ENCODE measurements at regions not wholly inside any gene's neighbourhood (a gene's known extent, or its start where the extent isn't known, plus 50 kb on each side); places are given as distances from the start of the nearest gene placed in this dataset.

DNA sequence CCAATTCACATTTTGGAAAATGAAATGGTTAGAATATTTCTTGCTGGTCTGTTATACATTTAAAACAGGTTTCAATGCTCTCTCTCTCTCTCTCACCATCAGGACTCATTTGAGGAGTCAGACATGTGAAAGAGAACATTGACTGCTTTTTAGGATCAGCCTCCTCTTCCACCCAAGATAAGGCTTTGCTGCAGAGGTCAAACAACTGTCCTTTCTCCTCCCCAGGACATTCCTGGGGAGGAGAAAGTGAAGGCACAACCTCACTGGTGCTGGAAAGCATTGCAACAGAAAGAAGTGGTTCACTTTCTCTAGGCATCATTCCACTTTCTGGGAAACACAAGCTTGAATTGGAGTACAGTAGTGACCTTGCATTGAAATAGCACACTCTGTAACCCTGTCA is 409.1 kb upstream of the NR2F2 start:
- no peaks in the 10 kb centered on the region for H3K27me3 ChIP-seq

DNA sequence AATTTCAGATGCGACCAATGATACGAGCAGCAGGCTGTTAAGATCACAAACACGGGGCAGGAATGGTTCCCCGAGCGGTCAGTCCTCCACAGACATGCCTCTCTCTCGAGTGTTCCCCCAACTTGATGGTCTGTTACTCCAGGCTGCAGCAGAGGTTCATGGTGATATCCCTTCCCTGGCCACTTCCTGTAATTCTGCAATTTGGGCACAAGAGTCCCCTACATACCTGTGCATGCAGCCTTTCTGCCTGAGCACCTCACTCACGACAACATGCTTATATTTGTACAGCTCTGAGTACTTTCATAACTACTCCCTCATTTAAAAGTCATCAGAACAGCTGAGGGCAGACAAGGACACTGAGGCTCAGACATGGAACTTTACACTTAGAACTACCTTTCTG is 408.1 kb upstream of the NR2F2 start:
- no peak for DNase-seq
- H3K4me1 ChIP-seq: no peaks in the 10 kb centered on the region
- H3K27ac ChIP-seq: no peak overlapping the region
- no peaks in the 10 kb centered on the region for H3K27me3 ChIP-seq
- no peaks in the 10 kb centered on the region for H3K36me3 ChIP-seq
- H3K9me3 ChIP-seq: no peaks in the 10 kb centered on the region
- 77 to 81% methylated on average over 7 of the region's 7 CpGs for WGBS, 2 donors
- H3K4me3 ChIP-seq: no peak overlapping the region
- intact Hi-C loops (cut with DNase I): no loop called here
- TF ChIP-seq, protein P1, sequence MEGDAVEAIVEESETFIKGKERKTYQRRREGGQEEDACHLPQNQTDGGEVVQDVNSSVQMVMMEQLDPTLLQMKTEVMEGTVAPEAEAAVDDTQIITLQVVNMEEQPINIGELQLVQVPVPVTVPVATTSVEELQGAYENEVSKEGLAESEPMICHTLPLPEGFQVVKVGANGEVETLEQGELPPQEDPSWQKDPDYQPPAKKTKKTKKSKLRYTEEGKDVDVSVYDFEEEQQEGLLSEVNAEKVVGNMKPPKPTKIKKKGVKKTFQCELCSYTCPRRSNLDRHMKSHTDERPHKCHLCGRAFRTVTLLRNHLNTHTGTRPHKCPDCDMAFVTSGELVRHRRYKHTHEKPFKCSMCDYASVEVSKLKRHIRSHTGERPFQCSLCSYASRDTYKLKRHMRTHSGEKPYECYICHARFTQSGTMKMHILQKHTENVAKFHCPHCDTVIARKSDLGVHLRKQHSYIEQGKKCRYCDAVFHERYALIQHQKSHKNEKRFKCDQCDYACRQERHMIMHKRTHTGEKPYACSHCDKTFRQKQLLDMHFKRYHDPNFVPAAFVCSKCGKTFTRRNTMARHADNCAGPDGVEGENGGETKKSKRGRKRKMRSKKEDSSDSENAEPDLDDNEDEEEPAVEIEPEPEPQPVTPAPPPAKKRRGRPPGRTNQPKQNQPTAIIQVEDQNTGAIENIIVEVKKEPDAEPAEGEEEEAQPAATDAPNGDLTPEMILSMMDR (IDR thresholded peaks at IDR 0.05): no peak
- TF ChIP-seq POLR2A (IDR thresholded peaks at IDR 0.05): no peak

More for the DNA sequence above, 409.1 kb upstream of the NR2F2 start:
- intact Hi-C loops (cut with DNase I): no loop called here
- DNase-seq: no peak
- Histone ChIP-seq H3K36me3 (no peaks in the 10 kb centered on the region), H3K4me3 (no peak overlapping the region), H3K4me1 (no peaks in the 10 kb centered on the region), H3K27ac (no peak overlapping the region), H3K9me3 (no peaks in the 10 kb centered on the region)
- TF ChIP-seq POLR2A (IDR thresholded peaks at IDR 0.05): no peak
- TF ChIP-seq, protein P1 (IDR thresholded peaks at IDR 0.05): no peak

DNA sequence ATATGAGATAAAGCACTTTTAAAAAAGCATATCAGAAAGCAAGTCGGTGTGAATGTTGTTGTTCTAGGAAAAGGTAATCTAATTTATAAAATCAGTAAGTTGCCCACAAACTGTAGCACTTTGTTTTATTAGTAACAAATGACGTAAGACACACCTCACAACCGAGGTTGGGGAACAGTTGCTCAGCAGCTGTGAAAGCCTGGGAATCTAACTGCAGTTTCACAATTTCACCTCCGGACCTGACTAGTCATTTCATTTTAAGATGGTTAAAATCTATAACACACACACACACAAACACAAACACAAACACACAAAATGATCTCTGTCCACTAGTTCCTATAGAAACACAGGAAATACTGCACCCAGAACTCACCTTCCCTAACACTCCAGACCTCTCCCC is 406.7 kb upstream of the NR2F2 start:
- intact Hi-C loops (cut with DNase I): no loop called here
- DNase-seq: no peak

DNA sequence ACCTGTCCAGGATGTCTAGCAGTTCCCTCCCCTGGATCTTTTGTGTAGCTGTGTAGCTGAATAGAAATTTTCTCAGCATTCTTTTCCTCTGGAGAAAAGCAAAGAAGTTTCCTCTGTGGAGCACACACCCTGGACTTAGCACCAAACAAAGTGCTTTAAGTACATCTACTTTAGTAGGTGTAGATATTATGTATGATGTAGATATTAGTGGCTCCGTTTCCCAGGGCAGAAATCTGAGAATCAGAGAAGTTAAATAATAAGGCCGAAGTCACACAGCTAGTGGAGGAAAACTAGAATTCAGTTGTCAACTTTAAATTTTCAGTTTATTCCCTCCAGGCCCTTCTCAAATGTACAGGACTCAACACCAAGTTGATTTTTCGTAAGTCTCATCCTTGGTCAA is 401.7 kb upstream of the NR2F2 start:
- no peak overlapping the region for H3K27ac ChIP-seq
- 77 to 89% methylated on average over 3 of the region's 3 CpGs for WGBS, 2 donors
- H3K36me3 ChIP-seq: no peaks in the 10 kb centered on the region
- no peak overlapping the region for H3K4me3 ChIP-seq
- no peak for TF ChIP-seq POLR2A (IDR thresholded peaks at IDR 0.05)
- TF ChIP-seq, protein P1 (IDR thresholded peaks at IDR 0.05): no peak
- H3K4me1 ChIP-seq: no peaks in the 10 kb centered on the region
- DNase-seq: no peak
- intact Hi-C loops (cut with DNase I): no loop called here
- H3K9me3 ChIP-seq: no peaks in the 10 kb centered on the region
- H3K27me3 ChIP-seq: no peaks in the 10 kb centered on the region

More for the DNA sequence above, 406.7 kb upstream of the NR2F2 start:
- Histone ChIP-seq H3K36me3 (no peaks in the 10 kb centered on the region), H3K27me3 (no peaks in the 10 kb centered on the region), H3K9me3 (no peaks in the 10 kb centered on the region), H3K4me3 (no peak overlapping the region), H3K4me1 (no peaks in the 10 kb centered on the region), H3K27ac (no peak overlapping the region)
- TF ChIP-seq POLR2A (IDR thresholded peaks at IDR 0.05): no peak
- TF ChIP-seq, protein P1 (IDR thresholded peaks at IDR 0.05): no peak
- 70 to 85% methylated on average over 4 of the region's 4 CpGs for WGBS, 2 donors

DNA sequence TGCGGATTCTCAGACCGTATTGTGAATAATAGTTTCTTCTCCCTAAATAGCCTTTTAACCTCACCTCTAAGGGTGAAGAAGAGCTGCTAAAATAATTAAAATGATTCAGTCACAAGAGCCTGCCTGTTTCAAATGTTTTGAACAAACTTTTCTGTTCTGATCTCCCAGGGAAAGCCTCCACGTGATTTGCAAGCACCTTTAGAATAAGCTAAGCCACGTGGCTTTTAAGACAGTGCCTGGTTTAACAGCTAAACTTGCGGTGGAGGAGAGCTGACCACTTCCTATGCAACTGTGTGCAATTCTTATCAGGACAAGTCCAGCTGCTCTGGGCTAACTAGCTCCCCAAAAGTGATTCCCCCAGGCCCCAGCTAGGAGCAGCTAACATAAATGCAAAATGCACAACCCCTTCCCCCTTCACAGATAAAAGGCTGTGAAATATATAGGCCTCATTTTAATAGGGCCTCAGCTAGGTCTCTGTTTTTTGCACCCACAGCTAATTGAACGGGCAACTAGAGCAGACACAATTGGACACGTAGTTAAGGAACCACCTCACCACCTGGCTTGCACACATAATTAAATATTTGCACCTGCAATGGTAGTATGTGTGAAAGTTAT is 401.2 kb upstream of the NR2F2 start:
- Histone ChIP-seq H3K27ac (no peak overlapping the region), H3K9me3 (no peaks in the 10 kb centered on the region), H3K27me3 (no peaks in the 10 kb centered on the region), H3K36me3 (no peaks in the 10 kb centered on the region), H3K4me3 (no peak overlapping the region), H3K4me1 (no peaks in the 10 kb centered on the region)
- TF ChIP-seq, protein P1 (IDR thresholded peaks at IDR 0.05): no peak
- no peak for TF ChIP-seq POLR2A (IDR thresholded peaks at IDR 0.05)
- 64 to 67% methylated on average over 7 of the region's 7 CpGs for WGBS, 2 donors
- DNase-seq: no peak
- intact Hi-C loops (cut with DNase I): no loop called here
